HFF-Myc (cell line): ENCODE measurements at regions not wholly inside any gene's neighbourhood (a gene's known extent, or its start where the extent isn't known, plus 50 kb on each side); places are given as distances from the start of the nearest gene placed in this dataset.
"Not testable (repeated sequence)": the region's sequence is repeated elsewhere in the genome, so short reads cannot be mapped to it uniquely, and the experiment has no call there.

Experiments
- DNase-seq: peaks from one replicate; pipeline ENCODE4 v3.0.0-alpha.2; 2011; ENCODE audit warnings: low read depth; ENCODE audit errors: extremely low read depth
- H3K4me3 ChIP-seq: replicated peaks from 2 replicates; pipeline ENCODE4 v1.5.1; 2011; ENCODE audit warnings: low read depth, mild to moderate bottlenecking, control low read depth, low read length
- TF ChIP-seq, protein P1 (sequence below): IDR thresholded peaks from 2 replicates; pipeline ENCODE4 v1.5.1; 2012; ENCODE audit warnings: mild to moderate bottlenecking, low read depth, low read length, control low read depth; ENCODE audit errors: missing control alignments

DNA sequence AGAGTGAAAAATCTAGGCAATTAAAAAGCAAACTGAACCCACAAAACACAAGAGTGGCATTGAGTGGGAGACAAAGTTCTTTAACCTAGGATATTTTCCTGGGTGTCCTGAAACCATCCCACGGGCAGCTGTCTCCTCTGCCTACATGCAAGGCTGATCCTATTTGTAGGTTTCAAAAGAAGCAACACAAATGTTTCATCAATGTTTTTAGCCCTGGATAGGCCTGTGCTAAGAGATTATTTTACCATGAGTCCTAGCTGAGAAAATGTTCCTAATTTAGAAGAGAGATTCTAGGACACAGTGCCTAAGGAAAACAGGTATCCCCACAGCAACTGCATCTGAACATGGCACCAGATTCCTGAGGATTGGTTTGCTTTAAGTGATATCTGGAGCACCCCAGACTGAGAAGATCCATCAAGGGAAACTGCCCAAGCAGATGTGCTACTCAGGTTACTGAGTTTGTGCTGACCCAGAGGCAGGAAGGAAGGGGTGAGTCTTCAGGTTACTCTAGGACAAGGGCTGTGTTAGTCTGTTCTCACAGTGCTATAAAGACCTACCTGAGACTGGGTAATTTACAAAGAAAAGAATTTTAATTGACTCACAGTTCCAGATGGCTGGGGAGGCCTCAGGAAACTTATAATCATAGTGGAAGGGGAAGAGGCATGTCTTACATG is 111.6 kb upstream of the UST start:
- TF ChIP-seq, protein P1, sequence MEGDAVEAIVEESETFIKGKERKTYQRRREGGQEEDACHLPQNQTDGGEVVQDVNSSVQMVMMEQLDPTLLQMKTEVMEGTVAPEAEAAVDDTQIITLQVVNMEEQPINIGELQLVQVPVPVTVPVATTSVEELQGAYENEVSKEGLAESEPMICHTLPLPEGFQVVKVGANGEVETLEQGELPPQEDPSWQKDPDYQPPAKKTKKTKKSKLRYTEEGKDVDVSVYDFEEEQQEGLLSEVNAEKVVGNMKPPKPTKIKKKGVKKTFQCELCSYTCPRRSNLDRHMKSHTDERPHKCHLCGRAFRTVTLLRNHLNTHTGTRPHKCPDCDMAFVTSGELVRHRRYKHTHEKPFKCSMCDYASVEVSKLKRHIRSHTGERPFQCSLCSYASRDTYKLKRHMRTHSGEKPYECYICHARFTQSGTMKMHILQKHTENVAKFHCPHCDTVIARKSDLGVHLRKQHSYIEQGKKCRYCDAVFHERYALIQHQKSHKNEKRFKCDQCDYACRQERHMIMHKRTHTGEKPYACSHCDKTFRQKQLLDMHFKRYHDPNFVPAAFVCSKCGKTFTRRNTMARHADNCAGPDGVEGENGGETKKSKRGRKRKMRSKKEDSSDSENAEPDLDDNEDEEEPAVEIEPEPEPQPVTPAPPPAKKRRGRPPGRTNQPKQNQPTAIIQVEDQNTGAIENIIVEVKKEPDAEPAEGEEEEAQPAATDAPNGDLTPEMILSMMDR: no peak
- no peak overlapping the region for H3K4me3 ChIP-seq
- no peak for DNase-seq

DNA sequence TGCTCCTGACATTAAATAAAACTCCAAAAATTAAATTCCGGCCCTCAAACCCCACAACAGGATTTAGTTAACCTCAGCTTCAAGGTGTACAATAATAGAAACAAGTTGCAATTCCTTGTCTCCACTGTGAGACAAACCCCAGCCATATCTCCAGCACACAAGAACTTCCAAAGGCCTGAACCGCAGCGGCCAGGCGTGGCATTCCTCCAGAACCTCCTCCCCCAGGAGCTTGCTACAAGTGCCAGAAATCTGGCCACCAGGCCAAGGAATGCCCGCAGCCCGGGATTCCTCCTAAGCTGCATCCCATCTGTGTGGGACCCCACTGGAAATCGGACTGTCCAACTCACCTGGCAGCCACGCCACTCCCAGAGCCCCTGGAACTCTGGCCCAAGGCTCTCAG is 105.0 kb upstream of the UST start:
- not testable (repeated sequence) for H3K4me3 ChIP-seq, DNase-seq

DNA sequence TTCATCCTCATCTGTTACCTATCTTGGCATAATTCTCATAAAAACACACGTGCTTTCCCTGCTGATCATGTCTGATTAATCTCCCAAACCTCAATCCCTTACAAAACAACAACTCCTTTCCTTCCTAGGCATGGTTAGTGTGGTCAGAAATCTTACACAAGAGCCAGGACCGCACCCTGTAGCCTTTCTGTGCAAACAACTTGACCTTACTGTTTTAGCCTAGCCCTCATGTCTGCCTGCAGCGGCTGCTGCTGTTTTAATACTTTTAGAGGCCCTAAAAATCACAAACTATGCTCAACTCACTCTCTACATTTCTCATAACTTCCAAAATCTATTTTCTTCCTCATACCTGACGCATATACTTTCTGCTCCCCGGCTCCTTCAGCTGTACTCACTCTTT is 103.6 kb upstream of the UST start:
- H3K4me3 ChIP-seq, DNase-seq: not testable (repeated sequence)

DNA sequence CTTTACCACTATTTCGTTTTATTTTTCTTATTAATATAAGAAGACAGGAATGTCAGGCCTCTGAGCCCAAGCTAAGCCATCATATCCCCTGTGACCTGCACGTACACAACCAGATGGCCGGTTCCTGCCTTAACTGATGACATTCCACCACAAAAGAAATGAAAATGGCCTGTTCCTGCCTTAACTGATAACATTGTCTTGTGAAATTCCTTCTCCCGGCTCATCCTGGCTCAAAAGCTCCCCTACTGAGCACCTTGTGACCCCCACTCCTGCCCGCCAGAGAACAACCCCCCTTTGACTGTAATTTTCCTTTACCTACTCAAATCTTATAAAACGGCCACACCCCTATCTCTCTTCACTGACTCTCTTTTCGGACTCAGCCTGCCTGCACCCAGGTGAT is 101.8 kb upstream of the UST start:
- not testable (repeated sequence) for H3K4me3 ChIP-seq, DNase-seq

DNA sequence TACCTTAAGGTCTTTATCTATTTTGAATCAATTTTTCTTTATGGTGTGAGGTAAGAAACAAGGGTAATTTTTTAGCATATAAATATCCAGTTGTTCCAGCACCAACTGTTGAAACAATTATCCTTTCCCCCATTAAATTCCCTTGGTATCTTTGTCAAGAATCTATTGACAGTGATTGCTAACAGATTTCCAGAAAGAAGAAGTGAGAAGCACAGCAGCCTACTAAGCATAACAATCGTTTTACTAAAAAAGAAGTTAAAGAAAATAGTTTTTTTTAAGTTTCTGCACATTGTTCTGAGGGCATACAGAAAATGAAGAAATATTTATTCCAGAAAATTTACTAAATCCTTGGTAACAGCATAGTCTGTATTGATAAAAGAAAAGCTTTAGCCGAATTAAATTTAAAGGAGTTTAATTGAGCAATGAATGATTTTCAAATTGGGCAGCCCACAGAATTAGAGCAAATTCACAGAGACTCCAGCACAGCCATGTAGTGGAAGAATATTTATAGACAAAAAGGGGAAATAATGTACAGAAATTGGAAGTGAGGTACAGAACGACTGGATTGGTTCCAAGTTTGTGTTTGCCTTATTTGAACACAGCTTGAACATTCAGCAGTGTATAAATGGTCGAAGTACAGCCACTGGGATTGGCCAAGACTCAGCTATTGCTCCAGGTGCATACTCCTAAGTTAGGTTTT is 97.9 kb upstream of the UST start:
- DNase-seq: no peak
- TF ChIP-seq, protein P1: no peak
- H3K4me3 ChIP-seq: no peak overlapping the region

DNA sequence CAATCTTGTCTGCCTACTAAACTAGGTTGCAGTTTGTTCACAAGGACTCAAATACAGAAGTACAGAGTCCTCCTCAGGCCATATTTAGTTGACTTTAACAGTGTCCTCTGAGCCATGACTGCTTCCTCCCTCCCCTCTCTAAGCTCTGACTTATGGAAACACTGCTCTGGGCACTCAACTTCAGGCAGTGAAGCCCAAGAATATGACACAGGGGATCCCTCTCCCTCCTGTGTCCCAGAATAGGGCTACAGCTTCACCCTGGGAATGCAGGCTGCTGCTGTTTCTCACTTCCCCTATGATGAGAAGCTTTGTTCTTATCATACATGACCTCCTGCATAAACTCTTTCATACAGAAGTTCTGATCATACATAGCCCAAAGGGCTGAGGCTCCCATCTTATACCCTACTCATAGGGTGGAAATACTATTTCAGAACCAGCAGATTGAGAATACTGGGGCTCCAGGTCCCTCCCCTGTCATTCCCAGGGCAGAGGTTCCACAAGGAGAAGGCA is 97.3 kb upstream of the UST start:
- no peak for DNase-seq
- no peak overlapping the region for H3K4me3 ChIP-seq
- TF ChIP-seq, protein P1: no peak

DNA sequence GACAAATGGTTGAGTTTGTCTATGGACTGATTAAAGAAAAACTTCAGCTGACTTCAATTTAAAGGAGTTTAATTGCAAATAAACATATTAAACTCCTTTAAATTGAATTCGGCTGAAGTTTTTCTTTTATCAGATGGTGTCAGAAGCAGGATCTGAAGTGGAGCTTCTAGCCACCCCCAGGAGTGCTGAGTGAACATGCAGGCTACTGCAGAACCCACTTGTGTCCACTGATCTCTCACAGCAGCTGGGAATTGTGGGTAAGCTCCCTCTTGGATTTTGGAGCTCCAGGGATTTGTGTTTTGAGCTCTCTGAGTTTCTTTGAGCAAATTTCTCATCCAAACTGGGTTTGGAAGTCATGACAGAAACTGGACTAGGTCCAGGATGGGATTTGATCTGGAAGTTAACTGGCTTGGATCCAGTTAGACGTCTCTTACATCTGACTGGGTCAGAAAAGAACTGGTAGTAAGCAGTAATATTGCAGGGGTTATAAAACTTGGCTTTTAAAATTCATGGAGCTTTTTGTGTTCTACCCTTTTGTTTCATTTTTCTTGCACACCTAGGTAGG is 95.8 kb upstream of the UST start:
- TF ChIP-seq, protein P1: no peak
- no peak for DNase-seq
- H3K4me3 ChIP-seq: no peak overlapping the region

DNA sequence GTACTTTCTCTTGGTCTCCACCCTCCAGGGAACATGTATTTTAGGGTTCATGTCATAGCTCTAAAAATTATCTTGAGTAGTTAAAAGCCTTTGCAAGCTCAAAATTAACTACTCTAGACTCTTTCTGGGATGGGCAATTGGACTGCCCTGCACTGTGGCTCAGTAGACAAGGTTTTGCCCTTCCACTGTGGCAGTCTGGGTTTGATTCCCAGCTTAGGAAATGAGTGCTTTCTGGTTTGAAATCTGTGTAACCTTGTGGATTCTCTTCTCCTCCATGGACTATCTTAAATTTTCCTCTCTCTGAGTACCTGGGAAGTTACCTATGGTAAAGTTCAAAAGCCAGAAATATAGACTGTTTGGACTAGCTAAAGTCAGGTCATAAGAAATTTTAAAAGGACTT is 94.6 kb upstream of the UST start:
- TF ChIP-seq, protein P1: no peak
- H3K4me3 ChIP-seq: no peak overlapping the region
- no peak for DNase-seq
